HepG2 (cell line): ENCODE measurements at regions not wholly inside any gene's neighbourhood (a gene's known extent, or its start where the extent isn't known, plus 50 kb on each side); places are given as distances from the start of the nearest gene placed in this dataset.

Source experiments
- ATAC-seq: fragments of 200-7000 bp; cut with Tn5 transposase; 3 replicates; pipeline ENCODE4 v1.9.1; 2020; ENCODE audit warnings: mild to moderate bottlenecking, moderate library complexity
- BruUV-seq: library from RNA; stranded (reverse); fragments of 400-500 nt; replicated peaks from 2 replicates; lab custom pipeline; 2021; lab: Mats Ljungman, UMichigan
- CTCF ChIA-PET: fragments of 300-600 bp; formaldehyde crosslinking; extraction: SDS; loops from one replicate; lab custom pipeline; 2021; ENCODE audit warnings: low total read pairs, inconsistent platforms, low intra/inter-chr PET ratio; lab: Yijun Ruan, JAX
- POLR2A ChIA-PET: fragments of 350-600 bp; sonication (Branson Sonifier 250); formaldehyde crosslinking; loops from one replicate; lab custom pipeline; 2020; ENCODE audit warnings: antibody characterized with exemption, inconsistent platforms; lab: Yijun Ruan, JAX
- DNase-seq: peaks from one replicate; pipeline ENCODE4 v3.0.0-alpha.2; 2015; ENCODE audit warnings: low spot score
- FAIRE-seq: peaks from 3 replicates; lab custom pipeline; 2011; peaks lifted over from hg19 to GRCh38; lab: Jason Lieb, UNC
- H2AFZ ChIP-seq: one replicate; pipeline ENCODE4 v1.6.1; 2011; ENCODE audit warnings: low read length, inconsistent platforms
- H3K27ac ChIP-seq: fragments of 300-600 bp; 3 replicates; pipeline ENCODE4 v1.8.0; 2011; ENCODE audit warnings: mixed run types, mild to moderate bottlenecking, mixed read lengths, low read length, inconsistent platforms; ENCODE audit not compliant: insufficient read depth; ENCODE audit errors: extremely low read length
- H3K27me3 ChIP-seq, 2 experiments: fragments of 200-600 bp in 1 of 2; 2 replicates in 1 of 2; 3 replicates in 1 of 2; pipeline versions ENCODE4 v1.6.0 to v1.8.0; 2011; ENCODE audit warnings: low read length in 2 of 2, mild to moderate bottlenecking in 2 of 2, moderate library complexity in 2 of 2, inconsistent platforms in 1 of 2; ENCODE audit not compliant: insufficient read depth in 2 of 2, control insufficient read depth in 1 of 2
- H3K36me3 ChIP-seq, 2 experiments: fragments of 200-600 bp in 1 of 2; replicated peaks in 1 of 2; 2 replicates in 1 of 2; 3 replicates in 1 of 2; pipeline versions ENCODE4 v1.5.1 to v1.8.0; 2011; ENCODE audit warnings: low read length in 2 of 2, inconsistent platforms in 1 of 2; ENCODE audit not compliant: insufficient read depth in 2 of 2, control insufficient read depth in 1 of 2
- H3K4me1 ChIP-seq: 2 replicates; pipeline ENCODE4 v1.5.1; 2012; ENCODE audit warnings: low read length, inconsistent platforms; ENCODE audit not compliant: insufficient read depth
- H3K4me2 ChIP-seq: 2 replicates; pipeline ENCODE4 v1.6.0; 2011; ENCODE audit warnings: low read depth, low read length, inconsistent platforms
- H3K4me3 ChIP-seq, 3 experiments: fragments of 200-600 bp in 1 of 3; sonication (generic), shearing (Covaris generic) in 1 of 3; replicated peaks in 1 of 3; 2 replicates each; pipeline ENCODE4 v1.5.1; 2011 to 2016; ENCODE audit warnings: low read length in 3 of 3, inconsistent platforms in 2 of 3, low read depth in 2 of 3, mild to moderate bottlenecking in 2 of 3, control low read depth in 1 of 3, mixed read lengths in 1 of 3; ENCODE audit not compliant: insufficient read depth in 1 of 3
- H3K79me2 ChIP-seq: one replicate; pipeline ENCODE4 v1.6.1; 2011; ENCODE audit warnings: low read length, inconsistent platforms; ENCODE audit not compliant: insufficient read depth
- H3K9ac ChIP-seq: 2 replicates; pipeline ENCODE4 v1.6.0; 2011; ENCODE audit warnings: mild to moderate bottlenecking, low read depth, low read length, inconsistent platforms; ENCODE audit not compliant: insufficient read depth
- H3K9me3 ChIP-seq: 2 replicates; pipeline ENCODE4 v1.5.1; 2012; ENCODE audit warnings: mild to moderate bottlenecking, low read length
- H4K20me1 ChIP-seq: 2 replicates; pipeline ENCODE4 v1.6.0; 2011; ENCODE audit warnings: inconsistent platforms, mild to moderate bottlenecking, low read length, moderate library complexity; ENCODE audit not compliant: insufficient read depth
- ARNT2 ChIP-seq: sonication (generic); formaldehyde crosslinking; IDR thresholded peaks from 2 replicates; pipeline ENCODE4 v1.8.0; 2022; ENCODE audit warnings: mild to moderate bottlenecking, low read depth, missing genetic modification reagents, moderate library complexity
- KMT2A ChIP-seq: sonication (generic); formaldehyde crosslinking; IDR thresholded peaks from 2 replicates; pipeline ENCODE4 v1.4.0; 2020; ENCODE audit warnings: missing genetic modification reagents
- MATR3 ChIP-seq: sonication (generic); formaldehyde crosslinking; IDR thresholded peaks from 2 replicates; pipeline ENCODE4 v1.4.0; 2020; ENCODE audit warnings: missing genetic modification reagents
- NFKBIZ ChIP-seq: IDR thresholded peaks from 2 replicates; pipeline ENCODE4 v1.6.1; 2018; ENCODE audit warnings: missing genetic modification reagents, missing compliant biosample characterization
- NFRKB ChIP-seq: fragments of 450-650 bp; IDR thresholded peaks from 2 replicates; pipeline ENCODE4 v1.6.1; 2017
- RFX1 ChIP-seq: fragments of 450-650 bp; IDR thresholded peaks from 2 replicates; pipeline ENCODE4 v1.6.1; 2017
- RFX5 ChIP-seq: IDR thresholded peaks from 2 replicates; pipeline ENCODE4 v1.6.1; 2011; ENCODE audit warnings: low read depth, low read length, improper control_type of control experiment
- RXRA ChIP-seq: sonication (generic); formaldehyde crosslinking; IDR thresholded peaks from 2 replicates; pipeline ENCODE4 v1.5.1; 2020; ENCODE audit warnings: missing genetic modification reagents
- SOX6 ChIP-seq, 2 experiments: fragments of 450-650 bp in 1 of 2; sonication (generic) in 1 of 2; formaldehyde crosslinking in 1 of 2; IDR thresholded peaks; 2 replicates each; pipeline versions ENCODE4 v1.4.0 to v1.6.1; 2017 to 2020; ENCODE audit warnings: antibody characterized with exemption in 1 of 2, mild to moderate bottlenecking in 1 of 2, missing genetic modification reagents in 1 of 2
- SYNCRIP ChIP-seq: fragments of 200-400 bp; formaldehyde crosslinking; IDR thresholded peaks from 2 replicates; pipeline ENCODE4 v1.6.1; 2018; ENCODE audit warnings: mild to moderate bottlenecking, low read depth, low read length; ENCODE audit not compliant: insufficient read depth
- TMF1 ChIP-seq: sonication (generic); formaldehyde crosslinking; IDR thresholded peaks from 2 replicates; pipeline ENCODE4 v1.8.1; 2022; ENCODE audit warnings: low read depth, missing genetic modification reagents
- ZNF207 ChIP-seq: fragments of 450-650 bp; IDR thresholded peaks from 2 replicates; pipeline ENCODE4 v1.6.1; 2016; ENCODE audit warnings: antibody characterized with exemption, borderline replicate concordance
- ZNF713 ChIP-seq: sonication (generic); formaldehyde crosslinking; IDR thresholded peaks from 2 replicates; pipeline ENCODE4 v1.4.0; 2020; ENCODE audit warnings: mild to moderate bottlenecking, missing genetic modification reagents
- ZSCAN12 ChIP-seq: sonication (generic); formaldehyde crosslinking; IDR thresholded peaks from 2 replicates; pipeline ENCODE4 v1.9.0; 2021; ENCODE audit warnings: mild to moderate bottlenecking, missing genetic modification reagents
- ZSCAN9 ChIP-seq: IDR thresholded peaks from 2 replicates; pipeline ENCODE4 v1.6.1; 2016; ENCODE audit warnings: borderline replicate concordance
- WGBS: methylation state at CpG from one replicate; pipeline ENCODE4 v1.1.6; 2017; ENCODE audit warnings: low lambda C conversion rate; 5-methylcytosine and 5-hydroxymethylcytosine counted together
- in situ Hi-C: cut with HindIII; loops from 2 replicates; pipeline ENCODE4 v1.10.0; 2017; ENCODE audit warnings: low pct_unique_long_range_greater_than_20kb; ENCODE audit not compliant: extremely low pct_ligation_motif_present
- intact Hi-C: fragments of 100-400 bp; cut with micrococcal nuclease; formaldehyde crosslinking; loops from one replicate; pipeline ENCODE4 v1.10.0; 2022; ENCODE audit not compliant: unreplicated experiment
- TF ChIP-seq, protein P1 (sequence below): sonication (generic); formaldehyde crosslinking; IDR thresholded peaks from 2 replicates; pipeline ENCODE4 v1.4.0; 2020; ENCODE audit warnings: missing genetic modification reagents
- TF ChIP-seq, protein P2 (sequence below): sonication (generic); formaldehyde crosslinking; IDR thresholded peaks from 2 replicates; pipeline ENCODE4 v1.5.0; 2020; ENCODE audit warnings: missing genetic modification reagents
- TF ChIP-seq, protein P3 (sequence below): sonication (generic); formaldehyde crosslinking; IDR thresholded peaks from 2 replicates; pipeline ENCODE4 v1.8.0; 2023; ENCODE audit warnings: mild to moderate bottlenecking, missing genetic modification reagents

DNA sequence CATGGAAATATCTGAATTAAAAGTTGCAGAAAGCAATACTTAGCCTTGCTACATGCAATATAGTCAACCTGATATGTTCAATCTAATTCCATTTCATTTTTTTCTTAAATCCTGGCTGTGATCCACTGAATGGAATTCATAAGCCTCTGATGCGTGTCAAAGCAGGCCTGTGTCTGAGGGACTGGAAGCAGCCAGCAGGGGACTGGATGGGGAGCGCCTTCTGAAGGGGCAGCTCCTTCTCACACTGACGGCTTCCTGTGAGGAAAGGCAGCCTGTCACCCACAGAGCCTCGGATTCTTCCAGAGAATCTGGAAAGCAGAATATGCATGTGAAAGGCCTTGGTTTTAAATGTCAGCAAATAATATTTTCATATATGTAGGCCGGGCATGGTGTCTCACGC is 73.5 kb downstream of the KCNF1 start (continued):
- TF ChIP-seq, protein P1, sequence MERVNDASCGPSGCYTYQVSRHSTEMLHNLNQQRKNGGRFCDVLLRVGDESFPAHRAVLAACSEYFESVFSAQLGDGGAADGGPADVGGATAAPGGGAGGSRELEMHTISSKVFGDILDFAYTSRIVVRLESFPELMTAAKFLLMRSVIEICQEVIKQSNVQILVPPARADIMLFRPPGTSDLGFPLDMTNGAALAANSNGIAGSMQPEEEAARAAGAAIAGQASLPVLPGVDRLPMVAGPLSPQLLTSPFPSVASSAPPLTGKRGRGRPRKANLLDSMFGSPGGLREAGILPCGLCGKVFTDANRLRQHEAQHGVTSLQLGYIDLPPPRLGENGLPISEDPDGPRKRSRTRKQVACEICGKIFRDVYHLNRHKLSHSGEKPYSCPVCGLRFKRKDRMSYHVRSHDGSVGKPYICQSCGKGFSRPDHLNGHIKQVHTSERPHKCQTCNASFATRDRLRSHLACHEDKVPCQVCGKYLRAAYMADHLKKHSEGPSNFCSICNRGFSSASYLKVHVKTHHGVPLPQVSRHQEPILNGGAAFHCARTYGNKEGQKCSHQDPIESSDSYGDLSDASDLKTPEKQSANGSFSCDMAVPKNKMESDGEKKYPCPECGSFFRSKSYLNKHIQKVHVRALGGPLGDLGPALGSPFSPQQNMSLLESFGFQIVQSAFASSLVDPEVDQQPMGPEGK (CRISPR knock-in tag) = no peak
- TF ChIP-seq KMT2A (CRISPR knock-in tag) (no peak), NFRKB (no peak), RXRA (CRISPR knock-in tag) (no peak), ZSCAN9 (CRISPR knock-in tag) (no peak)

DNA sequence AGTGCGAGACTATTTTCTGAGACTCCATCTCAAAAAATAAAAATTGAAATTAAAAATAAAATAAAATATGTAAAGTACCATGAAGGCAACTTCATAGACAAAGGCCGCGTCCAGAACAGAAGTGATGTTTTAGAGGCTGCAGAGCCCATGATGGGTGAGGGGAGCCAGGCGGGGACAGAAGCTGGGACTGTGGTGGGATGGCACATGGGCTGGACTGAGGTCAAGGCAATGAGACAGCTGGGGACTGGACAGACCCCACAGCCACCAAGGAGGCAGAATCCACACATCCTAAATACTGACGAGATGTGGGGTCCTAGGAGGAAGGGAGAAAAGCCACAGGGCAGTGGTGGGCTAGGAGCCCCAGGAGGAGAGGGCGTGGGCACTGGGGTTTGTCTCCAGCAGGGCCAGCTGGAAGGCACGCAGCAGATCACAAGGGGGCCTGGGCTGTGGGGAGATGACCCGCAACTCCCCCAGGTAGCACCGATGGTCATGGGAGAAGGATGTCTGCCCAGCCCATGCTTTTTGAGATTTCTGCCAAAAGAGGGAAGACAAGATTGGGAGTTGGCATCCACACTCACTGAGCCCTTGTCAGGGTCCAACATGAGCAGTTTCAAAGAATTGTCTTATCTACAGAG is 74.3 kb downstream of the KCNF1 start:
- H2AFZ ChIP-seq = no peak overlapping the region
- POLR2A ChIA-PET = no interaction called here
- no peak overlapping the region for H3K27ac ChIP-seq
- DNase-seq (no peak), ATAC-seq (no peak), FAIRE-seq (no peak)
- in situ Hi-C loops (no loop called here), intact Hi-C loops (no loop called here)
- no peaks in the 10 kb centered on the region for H3K4me1 ChIP-seq
- no peaks in the 10 kb centered on the region for H3K79me2 ChIP-seq
- peaks cover 9 to 51% of the 10 kb centered on the region in 2 experiments; a peak in 4 of 5 replicates for H3K27me3 ChIP-seq
- CTCF ChIA-PET = no interaction called here
- peaks cover 21% of the 10 kb centered on the region for H3K9me3 ChIP-seq
- WGBS = 48% methylated on average over 9 of the region's 9 CpGs
- H4K20me1 ChIP-seq = no peaks in the 10 kb centered on the region
- H3K9ac ChIP-seq = no peak overlapping the region
- H3K36me3 ChIP-seq = no peaks in the 10 kb centered on the region
- no peak overlapping the region for H3K4me2 ChIP-seq
- TF ChIP-seq MATR3 = no peak
- TF ChIP-seq RFX5 = no peak
- TF ChIP-seq NFKBIZ (CRISPR knock-in tag) = no peak
- no peak for TF ChIP-seq RFX1
- TF ChIP-seq ZNF207 = no peak
- no peak for TF ChIP-seq SOX6 (IDR thresholded peaks at IDR 0.05)
- no peak for TF ChIP-seq SOX6 (CRISPR knock-in tag; IDR thresholded peaks at IDR 0.05)
- no peak for TF ChIP-seq ARNT2
- TF ChIP-seq, protein P2, sequence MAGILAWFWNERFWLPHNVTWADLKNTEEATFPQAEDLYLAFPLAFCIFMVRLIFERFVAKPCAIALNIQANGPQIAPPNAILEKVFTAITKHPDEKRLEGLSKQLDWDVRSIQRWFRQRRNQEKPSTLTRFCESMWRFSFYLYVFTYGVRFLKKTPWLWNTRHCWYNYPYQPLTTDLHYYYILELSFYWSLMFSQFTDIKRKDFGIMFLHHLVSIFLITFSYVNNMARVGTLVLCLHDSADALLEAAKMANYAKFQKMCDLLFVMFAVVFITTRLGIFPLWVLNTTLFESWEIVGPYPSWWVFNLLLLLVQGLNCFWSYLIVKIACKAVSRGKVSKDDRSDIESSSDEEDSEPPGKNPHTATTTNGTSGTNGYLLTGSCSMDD (CRISPR knock-in tag) = no peak
- no peak for TF ChIP-seq SYNCRIP
- TF ChIP-seq ZSCAN12 = no peak
- TF ChIP-seq, protein P3, sequence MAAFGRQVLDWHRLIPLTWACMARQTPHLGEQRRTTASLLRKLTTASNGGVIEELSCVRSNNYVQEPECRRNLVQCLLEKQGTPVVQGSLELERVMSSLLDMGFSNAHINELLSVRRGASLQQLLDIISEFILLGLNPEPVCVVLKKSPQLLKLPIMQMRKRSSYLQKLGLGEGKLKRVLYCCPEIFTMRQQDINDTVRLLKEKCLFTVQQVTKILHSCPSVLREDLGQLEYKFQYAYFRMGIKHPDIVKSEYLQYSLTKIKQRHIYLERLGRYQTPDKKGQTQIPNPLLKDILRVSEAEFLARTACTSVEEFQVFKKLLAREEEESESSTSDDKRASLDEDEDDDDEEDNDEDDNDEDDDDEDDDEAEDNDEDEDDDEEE (CRISPR knock-in tag) = no peak
- no peak for TF ChIP-seq ZNF713
- no peak for TF ChIP-seq TMF1 (CRISPR knock-in tag)
- BruUV-seq = no TSS peak
- no peak overlapping the region for H3K4me3 ChIP-seq
